Lower lobe of right lung (tissue), 2 donors: ENCODE measurements at regions not wholly inside any gene's neighbourhood (a gene's known extent, or its start where the extent isn't known, plus 50 kb on each side); places are given as distances from the start of the nearest gene placed in this dataset.

Experiments
- ATAC-seq, 2 donors: fragments of 200-7000 bp; cut with Tn5 transposase; one replicate each; pipeline ENCODE4 v1.9.1; 2020 to 2022; ENCODE audit warnings: mild to moderate bottlenecking in 2 of 2, moderate library complexity in 2 of 2
- DNase-seq: peaks from one replicate; pipeline ENCODE4 v3.0.0-alpha.2; 2020
- H3K27ac ChIP-seq: fragments of 200-600 bp; one replicate; pipeline ENCODE4 v1.8.0; 2022
- H3K27me3 ChIP-seq: fragments of 200-600 bp; one replicate; pipeline ENCODE4 v1.8.0; 2022; ENCODE audit warnings: low read depth
- H3K36me3 ChIP-seq: fragments of 200-600 bp; one replicate; pipeline ENCODE4 v1.8.0; 2022; ENCODE audit warnings: mild to moderate bottlenecking
- H3K4me1 ChIP-seq: fragments of 200-600 bp; one replicate; pipeline ENCODE4 v1.8.0; 2022
- H3K4me3 ChIP-seq: fragments of 200-600 bp; one replicate; pipeline ENCODE4 v1.8.0; 2022; ENCODE audit warnings: mild to moderate bottlenecking
- H3K9me3 ChIP-seq: fragments of 200-600 bp; one replicate; pipeline ENCODE4 v1.8.0; 2022
- CTCF ChIP-seq: fragments of 200-600 bp; IDR thresholded peaks from one replicate; pipeline ENCODE4 v1.8.0; 2022; ENCODE audit warnings: antibody characterized with exemption, mild to moderate bottlenecking
- intact Hi-C: fragments of 100-400 bp; cut with DNase I; formaldehyde crosslinking; loops from one replicate; pipeline ENCODE4 v1.11.0; 2022
- donor health status: DM: no; HTN: yes; CAD: no; lungs with severe emphysema.

GRCh38 chr10:6695519-6695918 is 115.4 kb upstream of the PRKCQ start:
- intact Hi-C loops = no loop called here
- DNase-seq (no peak), ATAC-seq (no peak)
- no peak for TF ChIP-seq CTCF
- Histone ChIP-seq H3K27me3 (peaks cover 3% of the 10 kb centered on the region), H3K36me3 (no peaks in the 10 kb centered on the region), H3K4me1 (no peaks in the 10 kb centered on the region), H3K27ac (no peak overlapping the region), H3K9me3 (no peaks in the 10 kb centered on the region), H3K4me3 (no peak overlapping the region)

- no peaks in the 10 kb centered on the region for H3K9me3 ChIP-seq
- no peak overlapping the region for H3K27ac ChIP-seq
- ATAC-seq (no peak), DNase-seq (no peak)
- H3K36me3 ChIP-seq = no peaks in the 10 kb centered on the region
- intact Hi-C loops = no loop called here
- H3K4me1 ChIP-seq = no peaks in the 10 kb centered on the region
- H3K4me3 ChIP-seq = no peak overlapping the region
- TF ChIP-seq CTCF = no peak
- H3K27me3 ChIP-seq = peaks cover 3% of the 10 kb centered on the region
Observed at GRCh38 chr10:6694447-6695140, 114.5 kb upstream of the PRKCQ start.

GRCh38 chr10:6692856-6693255 is 112.8 kb upstream of the PRKCQ start:
- Histone ChIP-seq H3K4me1 (no peaks in the 10 kb centered on the region), H3K4me3 (no peak overlapping the region), H3K27me3 (peaks cover 3% of the 10 kb centered on the region), H3K9me3 (no peaks in the 10 kb centered on the region), H3K27ac (no peak overlapping the region), H3K36me3 (no peaks in the 10 kb centered on the region)
- TF ChIP-seq CTCF = no peak
- DNase-seq (no peak), ATAC-seq (no peak)
- intact Hi-C loops = no loop called here

- Histone ChIP-seq H3K4me3 (no peak overlapping the region), H3K27ac (no peak overlapping the region), H3K9me3 (no peaks in the 10 kb centered on the region), H3K4me1 (no peaks in the 10 kb centered on the region), H3K36me3 (no peaks in the 10 kb centered on the region), H3K27me3 (peaks cover 3% of the 10 kb centered on the region)
- ATAC-seq (no peak), DNase-seq (no peak)
- TF ChIP-seq CTCF = no peak
- intact Hi-C loops = no loop called here
Observed at GRCh38 chr10:6692103-6692502, 112.0 kb upstream of the PRKCQ start.

GRCh38 chr10:6689036-6689435 is 109.0 kb upstream of the PRKCQ start:
- ATAC-seq (no peak), DNase-seq (no peak)
- no peaks in the 10 kb centered on the region for H3K4me1 ChIP-seq
- no peak overlapping the region for H3K4me3 ChIP-seq
- H3K9me3 ChIP-seq = no peaks in the 10 kb centered on the region
- intact Hi-C loops = no loop called here
- TF ChIP-seq CTCF = no peak
- H3K27ac ChIP-seq = no peak overlapping the region
- no peaks in the 10 kb centered on the region for H3K36me3 ChIP-seq
- H3K27me3 ChIP-seq = peaks cover 3% of the 10 kb centered on the region
